HG02763 (cell line): ENCODE measurements at regions not wholly inside any gene's neighbourhood (a gene's known extent, or its start where the extent isn't known, plus 50 kb on each side); places are given as distances from the start of the nearest gene placed in this dataset.

Source experiments
- ATAC-seq: cut with Tn5 transposase; IDR thresholded peaks from one replicate; pipeline ENCODE4 v1.9.1; 2021; ENCODE audit warnings: mild to moderate bottlenecking, moderate library complexity; ENCODE audit not compliant: unreplicated experiment

DNA sequence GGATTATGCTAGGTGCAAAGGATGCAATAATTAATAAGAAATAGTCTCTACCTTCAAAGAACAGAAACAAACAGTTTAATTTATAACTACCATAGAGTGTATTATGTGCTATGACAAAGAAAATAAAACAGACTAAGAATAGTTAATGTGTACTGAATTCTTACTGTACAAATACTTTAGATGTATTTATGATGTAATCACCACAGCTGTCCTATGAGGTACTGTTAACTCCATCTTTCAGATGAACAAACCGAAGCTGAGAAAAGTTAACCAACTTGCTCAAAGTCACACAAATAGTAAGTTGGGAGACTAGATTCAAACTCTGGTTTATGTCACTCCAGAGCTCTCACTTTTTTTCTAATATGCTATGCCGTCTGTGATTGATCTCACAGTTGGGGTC, 77.0 kb upstream of the FGGY start:
- ATAC-seq = no peak

- ATAC-seq = no peak
Observed at GRCh38 chr1:59220356-59220755, 76.5 kb upstream of the FGGY start.

DNA sequence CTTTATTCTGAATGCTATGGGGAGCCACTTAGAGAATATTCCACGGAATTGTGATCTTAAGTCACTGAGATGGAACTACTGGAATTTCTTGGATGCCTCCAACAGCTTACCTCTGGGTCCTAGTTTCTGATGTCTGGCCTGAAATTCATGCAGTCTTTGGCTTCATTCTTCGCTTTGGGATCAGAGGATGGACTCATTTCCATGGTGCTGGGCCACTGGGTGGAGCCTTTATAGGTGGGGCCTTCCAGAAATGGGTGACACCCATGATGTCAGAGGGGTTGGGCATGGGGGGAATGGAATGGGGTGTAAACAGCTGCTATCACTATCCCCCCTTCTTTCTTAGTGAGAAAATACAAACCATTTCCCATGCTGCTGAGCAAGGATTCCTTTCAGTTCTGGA, 73.7 kb upstream of the FGGY start:
- no peak for ATAC-seq

DNA sequence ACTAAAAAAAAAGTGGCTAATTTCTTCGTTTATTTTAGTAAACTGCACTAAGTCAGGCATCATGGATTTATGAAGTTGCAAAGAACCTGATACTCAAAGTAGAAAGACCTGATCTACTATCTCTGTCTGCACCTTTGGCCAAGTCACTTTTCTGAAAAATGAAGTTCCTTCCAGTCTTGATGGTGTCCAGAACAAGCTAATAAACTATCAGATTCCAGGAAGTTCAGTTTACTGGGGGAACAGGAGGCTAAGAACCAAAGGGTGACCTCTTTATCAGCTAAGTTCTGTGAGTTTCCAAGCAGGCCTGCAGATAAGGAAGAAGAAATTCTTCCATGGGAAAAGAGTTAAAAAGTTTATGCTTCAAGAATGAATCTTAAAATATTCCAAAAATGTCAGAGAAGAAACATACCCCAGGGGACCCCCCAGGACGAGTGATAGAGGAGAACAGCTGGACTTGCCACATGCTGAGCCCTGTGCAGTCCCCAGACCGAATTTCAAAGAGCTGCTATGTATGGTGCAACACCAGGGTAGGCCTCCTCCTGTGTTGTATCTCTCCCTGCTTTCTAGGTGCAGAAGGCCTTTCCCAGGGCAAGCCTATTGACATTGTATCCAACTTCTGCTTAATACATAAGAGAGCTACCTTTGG, 72.8 kb upstream of the FGGY start:
- ATAC-seq = no peak

DNA sequence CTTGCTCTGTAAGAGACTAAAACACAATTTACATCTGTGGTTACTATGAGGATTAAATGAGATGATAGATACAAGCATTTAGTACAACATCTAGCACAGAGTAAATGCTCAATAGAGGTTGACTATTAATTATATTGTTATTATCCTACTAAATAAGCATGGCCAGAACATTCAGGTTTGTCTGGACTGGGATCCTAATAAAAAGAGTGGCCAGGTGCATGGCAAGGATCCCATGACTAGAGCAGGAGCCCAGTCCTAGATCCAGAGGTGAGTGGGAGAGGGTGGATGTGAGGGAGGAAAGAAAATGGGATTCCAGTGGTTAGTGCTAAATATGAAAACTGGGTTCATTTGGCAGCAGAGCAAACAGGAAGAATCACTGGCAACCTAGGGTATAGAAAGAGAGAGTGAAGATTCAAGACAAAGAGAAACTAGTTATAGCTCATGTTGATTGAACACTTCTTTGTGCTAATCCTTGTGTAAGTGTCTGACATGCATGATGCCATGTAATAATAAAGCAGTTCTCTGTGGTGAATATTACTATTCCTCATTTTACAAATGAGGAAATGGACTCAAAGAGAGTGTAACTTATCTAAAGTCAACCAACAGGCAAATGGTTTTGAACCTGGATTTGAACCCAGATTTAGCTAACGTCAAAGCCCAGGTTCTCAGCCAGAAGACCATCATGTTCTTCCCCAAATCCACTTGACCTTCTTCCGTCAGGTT, 71.1 kb upstream of the FGGY start:
- ATAC-seq = no peak

DNA sequence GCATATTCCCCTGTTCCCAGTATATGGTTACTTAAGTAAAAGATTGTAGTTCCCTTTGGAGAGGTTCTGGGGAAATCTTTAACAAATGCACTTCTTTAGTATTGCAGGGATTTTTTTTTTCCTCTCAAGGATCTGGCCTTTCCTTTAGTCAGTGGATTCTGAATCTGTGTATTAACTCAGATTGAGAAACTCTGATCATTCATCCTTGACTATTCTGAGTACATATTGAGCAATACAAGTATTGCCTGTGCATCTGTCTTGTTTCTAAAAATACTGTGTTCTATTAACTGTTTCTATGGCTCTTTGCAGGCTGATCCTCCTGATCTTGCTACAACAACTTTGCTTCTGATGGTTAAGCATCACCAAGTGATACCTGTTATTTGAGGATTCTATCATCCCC, 67.8 kb upstream of the FGGY start:
- no peak for ATAC-seq

DNA sequence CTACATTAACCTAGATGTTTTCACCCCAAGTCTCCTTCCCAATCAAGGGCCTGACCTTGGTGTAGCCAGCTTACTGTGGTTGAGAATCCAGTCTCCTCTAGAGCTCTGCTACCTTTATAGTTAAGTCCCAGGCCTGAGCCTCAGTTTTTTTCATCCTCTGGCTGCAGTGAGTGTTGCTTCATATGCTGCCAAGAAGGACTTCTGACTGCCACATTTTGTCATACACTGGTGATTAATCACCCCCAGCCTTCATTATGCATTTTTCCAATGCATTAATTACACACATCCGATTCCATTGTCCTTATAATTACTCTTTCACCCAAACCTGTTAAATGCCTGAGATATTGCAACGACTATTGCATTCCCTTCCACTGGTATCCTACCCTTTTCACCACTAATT, 66.3 kb upstream of the FGGY start:
- ATAC-seq = no peak

GRCh38 chr1:59232216-59232615, 64.7 kb upstream of the FGGY start:
- no peak for ATAC-seq

- ATAC-seq = no peak
Observed at GRCh38 chr1:59233444-59233843, 63.5 kb upstream of the FGGY start.

- no peak for ATAC-seq
Observed at GRCh38 chr1:59236721-59237545, 60.0 kb upstream of the FGGY start.

DNA sequence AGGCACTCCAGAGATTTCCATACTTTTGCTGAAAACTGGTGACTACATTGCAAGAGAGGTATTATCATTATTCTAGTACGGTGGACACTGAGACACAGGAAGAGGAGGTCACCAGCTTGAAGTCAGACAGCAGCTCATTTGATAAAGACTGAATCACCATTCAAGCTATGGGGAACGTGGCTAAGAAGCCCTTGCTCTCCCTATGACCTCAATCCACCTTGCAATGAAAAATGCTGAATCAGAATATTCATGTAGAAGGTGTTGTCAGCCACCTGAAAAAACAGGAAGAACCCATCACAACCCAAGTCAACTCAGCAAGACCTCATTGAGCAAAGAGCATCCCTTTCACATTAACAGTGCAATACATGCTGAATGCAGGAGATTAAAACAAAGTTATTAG, 59.0 kb upstream of the FGGY start:
- ATAC-seq = no peak

DNA sequence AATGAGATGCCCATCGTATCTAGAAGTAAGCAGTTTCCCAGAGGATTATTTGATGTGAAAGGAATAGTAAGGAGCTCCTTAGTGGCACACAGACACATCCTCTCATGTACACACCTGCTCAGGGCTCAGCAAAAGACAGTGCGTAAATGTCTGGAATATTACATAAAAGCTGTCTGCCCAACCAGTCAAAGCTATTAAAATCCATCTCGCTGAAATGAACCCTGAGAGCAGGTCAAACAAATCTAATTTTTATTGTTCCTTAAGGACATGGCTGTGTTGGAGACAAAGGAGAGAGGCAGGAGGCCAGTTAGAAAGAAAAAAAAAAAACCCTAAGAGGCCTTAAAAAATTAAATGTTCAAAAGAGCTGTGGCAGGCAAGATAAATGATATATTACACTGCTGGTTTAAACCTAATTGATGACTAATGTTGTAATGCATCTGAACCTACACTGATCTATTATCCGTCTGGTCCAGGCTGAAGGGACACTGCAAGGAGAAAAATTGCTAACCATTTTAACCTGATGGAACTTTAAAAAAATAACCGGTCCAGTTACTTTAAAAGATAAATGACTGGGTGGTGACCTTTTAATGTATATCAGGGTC, 58.5 kb upstream of the FGGY start:
- ATAC-seq = no peak

- ATAC-seq = no peak
Observed at GRCh38 chr1:59238993-59239392, 57.9 kb upstream of the FGGY start.

DNA sequence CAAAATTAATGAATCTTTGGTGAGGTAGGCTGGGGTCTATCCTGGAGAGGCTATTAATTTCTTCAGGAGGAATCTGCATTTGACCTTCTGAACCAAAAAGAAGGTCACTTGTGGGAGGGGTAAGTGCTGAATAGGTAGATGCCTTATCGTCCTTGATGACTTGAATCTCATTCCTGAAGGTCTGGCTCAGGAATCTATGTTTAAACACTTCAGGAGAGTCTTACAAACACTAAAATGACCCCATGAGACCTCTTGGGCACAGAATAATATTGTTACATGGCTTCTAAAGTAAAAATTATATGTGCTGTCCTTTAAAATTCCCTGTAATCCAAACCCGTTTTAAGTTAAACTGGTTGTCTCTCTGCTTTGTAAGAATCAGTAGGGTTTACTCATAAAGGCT, 55.0 kb upstream of the FGGY start:
- ATAC-seq = no peak

GRCh38 chr1:59242370-59242769, 54.5 kb upstream of the FGGY start:
- ATAC-seq = no peak

DNA sequence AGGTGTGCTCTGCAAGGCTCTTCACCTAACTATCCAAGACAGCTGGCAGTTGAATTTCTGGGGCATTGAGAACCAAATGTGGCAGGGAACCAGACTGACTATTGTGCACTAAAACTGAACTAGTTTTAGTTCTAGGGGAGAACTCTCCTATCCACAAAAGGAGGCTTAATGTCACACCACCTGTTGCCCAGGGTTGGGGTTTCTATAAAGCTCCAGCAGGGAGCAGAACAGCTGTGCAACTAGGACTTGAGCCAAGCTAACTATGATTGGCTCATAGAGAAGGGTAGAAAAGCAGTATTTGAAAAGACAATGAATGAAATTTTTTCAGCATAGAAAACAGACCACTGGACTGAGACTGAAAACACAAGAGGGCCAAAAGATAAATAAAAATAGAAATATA, 53.3 kb upstream of the FGGY start:
- no peak for ATAC-seq

- no peak for ATAC-seq
Observed at GRCh38 chr1:59243978-59244377, 52.9 kb upstream of the FGGY start.

- ATAC-seq = no peak
Observed at GRCh38 chr1:59244891-59245290, 52.0 kb upstream of the FGGY start.
